SU-DHL-6 (cell line): ENCODE measurements at regions not wholly inside any gene's neighbourhood (a gene's known extent, or its start where the extent isn't known, plus 50 kb on each side); places are given as distances from the start of the nearest gene placed in this dataset.

Experiments
- H2AFZ ChIP-seq: fragments of 200-600 bp; sonication (generic); 2 replicates; pipeline ENCODE4 v1.6.1; 2014; ENCODE audit warnings: low read depth, mild to moderate bottlenecking, moderate library complexity, mixed read lengths, antibody characterized with exemption, low read length; ENCODE audit not compliant: severe bottlenecking
- H3F3A ChIP-seq: fragments of 200-600 bp; shearing (Covaris generic); 2 replicates; pipeline ENCODE4 v1.6.0; 2016; ENCODE audit warnings: antibody characterized with exemption, mild to moderate bottlenecking; ENCODE audit not compliant: insufficient read depth
- H3K27ac ChIP-seq: fragments of 200-600 bp; sonication (generic); 2 replicates; pipeline ENCODE4 v1.5.1; 2016; ENCODE audit warnings: low read depth, mild to moderate bottlenecking, low read length, moderate library complexity, mixed read lengths
- H3K27me3 ChIP-seq: fragments of 200-600 bp; sonication (generic), shearing (Covaris generic); 2 replicates; pipeline ENCODE4 v1.6.0; 2014; ENCODE audit warnings: mild to moderate bottlenecking, low read length
- H3K36me3 ChIP-seq: fragments of 200-600 bp; sonication (generic); 2 replicates; pipeline ENCODE4 v1.6.1; 2014; ENCODE audit warnings: mild to moderate bottlenecking, low read length, mixed read lengths
- H3K4me2 ChIP-seq: fragments of 300-600, 200-600 bp; shearing (Covaris generic), sonication (generic); 2 replicates; pipeline ENCODE4 v1.6.0; 2014; ENCODE audit warnings: low read length, low read depth, mild to moderate bottlenecking; ENCODE audit not compliant: poor library complexity, severe bottlenecking
- H3K4me3 ChIP-seq: fragments of 200-600 bp; sonication (generic); 2 replicates; pipeline ENCODE4 v1.5.1; 2014; ENCODE audit warnings: antibody characterized with exemption, low read length, mild to moderate bottlenecking, mixed read lengths; ENCODE audit not compliant: insufficient read depth, poor library complexity, severe bottlenecking
- H3K79me2 ChIP-seq: fragments of 200-600 bp; sonication (generic); 2 replicates; pipeline ENCODE4 v1.6.1; 2014; ENCODE audit warnings: mild to moderate bottlenecking, low read length, moderate library complexity; ENCODE audit not compliant: insufficient read depth
- H3K9ac ChIP-seq: fragments of 200-600 bp; sonication (generic); 2 replicates; pipeline ENCODE4 v1.7.0; 2014; ENCODE audit warnings: mild to moderate bottlenecking, low read length
- H3K9me2 ChIP-seq: fragments of 200-600 bp; sonication (generic); replicated peaks from 2 replicates; pipeline ENCODE4 v1.6.1; 2014; ENCODE audit warnings: low read length; ENCODE audit not compliant: insufficient read depth
- H3K9me3 ChIP-seq: fragments of 200-600 bp; sonication (generic); 2 replicates; pipeline ENCODE4 v1.6.1; 2014; ENCODE audit warnings: low read length, mixed read lengths; ENCODE audit not compliant: insufficient read depth
- H4K20me1 ChIP-seq: fragments of 200-600 bp; sonication (generic); 2 replicates; pipeline ENCODE4 v1.6.1; 2014; ENCODE audit warnings: low read depth, mild to moderate bottlenecking, antibody characterized with exemption, low read length, moderate library complexity, mixed read lengths
- CTCF ChIP-seq: fragments of 200-600 bp; sonication (generic); IDR thresholded peaks from one replicate; pipeline ENCODE4 v1.5.1; 2017; ENCODE audit warnings: antibody characterized with exemption, mild to moderate bottlenecking, low read length, moderate library complexity; ENCODE audit not compliant: insufficient read depth, poor library complexity, severe bottlenecking
- EZH2phosphoT487 ChIP-seq: fragments of 200-600 bp; sonication (generic), shearing (Covaris generic); conservative IDR thresholded peaks from 2 replicates; pipeline ENCODE4 v1.6.1; 2018; ENCODE audit warnings: mild to moderate bottlenecking, antibody characterized with exemption, low read length, moderate library complexity, mixed read lengths

GRCh38 chr11:106233191-106233590 is 155.7 kb downstream of the AASDHPPT start:
- no peaks in the 10 kb centered on the region for H3K36me3 ChIP-seq
- H3K9ac ChIP-seq: no peak overlapping the region
- no peak for TF ChIP-seq EZH2phosphoT487
- no peak for TF ChIP-seq CTCF
- no peak overlapping the region for H3K4me2 ChIP-seq
- H3K9me3 ChIP-seq: no peaks in the 10 kb centered on the region
- no peaks in the 10 kb centered on the region for H4K20me1 ChIP-seq
- H3K9me2 ChIP-seq: no peaks in the 10 kb centered on the region
- no peak overlapping the region for H2AFZ ChIP-seq
- no peaks in the 10 kb centered on the region for H3K27me3 ChIP-seq
- H3K79me2 ChIP-seq: no peaks in the 10 kb centered on the region
- no peak overlapping the region for H3K27ac ChIP-seq
- H3F3A ChIP-seq: no peaks in the 10 kb centered on the region
- H3K4me3 ChIP-seq: no peak overlapping the region

- Histone ChIP-seq H3K27ac (no peak overlapping the region), H3K79me2 (no peaks in the 10 kb centered on the region), H3K9me3 (no peaks in the 10 kb centered on the region), H3K4me2 (no peak overlapping the region), H2AFZ (no peak overlapping the region), H3K9ac (no peak overlapping the region), H3K9me2 (no peaks in the 10 kb centered on the region), H4K20me1 (no peaks in the 10 kb centered on the region), H3K36me3 (no peaks in the 10 kb centered on the region), H3K4me3 (no peak overlapping the region), H3F3A (no peaks in the 10 kb centered on the region), H3K27me3 (no peaks in the 10 kb centered on the region)
- no peak for TF ChIP-seq CTCF
- TF ChIP-seq EZH2phosphoT487: no peak
Measured at GRCh38 chr11:106234794-106235193, 157.3 kb downstream of the AASDHPPT start.

GRCh38 chr11:106236295-106236694 is 158.8 kb downstream of the AASDHPPT start:
- no peak for TF ChIP-seq EZH2phosphoT487
- no peak for TF ChIP-seq CTCF
- Histone ChIP-seq H3K27me3 (no peaks in the 10 kb centered on the region), H4K20me1 (no peaks in the 10 kb centered on the region), H3K79me2 (no peaks in the 10 kb centered on the region), H3K9me2 (no peaks in the 10 kb centered on the region), H3K9ac (no peak overlapping the region), H3F3A (no peaks in the 10 kb centered on the region), H3K9me3 (no peaks in the 10 kb centered on the region), H3K4me3 (no peak overlapping the region), H3K27ac (no peak overlapping the region), H3K4me2 (no peak overlapping the region), H2AFZ (no peak overlapping the region), H3K36me3 (no peaks in the 10 kb centered on the region)
